Panc1 (cell line): ENCODE measurements at regions not wholly inside any gene's neighbourhood (a gene's known extent, or its start where the extent isn't known, plus 50 kb on each side); places are given as distances from the start of the nearest gene placed in this dataset.

Experiments
- ATAC-seq: fragments of 200-7000 bp; cut with Tn5 transposase; 2 replicates; pipeline ENCODE4 v1.9.1; 2020; ENCODE audit warnings: mild to moderate bottlenecking, moderate library complexity
- BruUV-seq: library from RNA; stranded (reverse); fragments of 400-500 nt; replicated peaks from 2 replicates; lab custom pipeline; 2021; lab: Mats Ljungman, UMichigan
- CTCF ChIA-PET: fragments of 300-600 bp; sonication (Branson Sonifier 250); formaldehyde crosslinking; loops from one replicate; lab custom pipeline; 2022; ENCODE audit warnings: antibody characterized with exemption; lab: Charles Lee
- POLR2A ChIA-PET: fragments of 300-600 bp; sonication (Branson Sonifier 250); formaldehyde crosslinking; loops from one replicate; lab custom pipeline; 2022; ENCODE audit warnings: antibody characterized with exemption; lab: Charles Lee
- DNase-seq: peaks from one replicate; pipeline ENCODE4 v3.0.0-alpha.2; 2010; ENCODE audit warnings: low read depth, low spot score
- H3K27ac ChIP-seq: 2 replicates; pipeline ENCODE4 v1.5.1; 2011; ENCODE audit warnings: mild to moderate bottlenecking, low read length, inconsistent platforms
- H3K27me3 ChIP-seq: fragments of 200-500 bp; sonication (Bioruptor generic); 2 replicates; pipeline ENCODE4 v1.6.0; 2014; ENCODE audit warnings: low read length, inconsistent platforms; ENCODE audit not compliant: control insufficient read depth, insufficient read depth
- H3K36me3 ChIP-seq: fragments of 200-500 bp; sonication (Bioruptor generic); 2 replicates; pipeline ENCODE4 v1.5.1; 2014; ENCODE audit warnings: inconsistent platforms, mild to moderate bottlenecking, low read length, moderate library complexity; ENCODE audit not compliant: control insufficient read depth, insufficient read depth
- H3K4me1 ChIP-seq: 2 replicates; pipeline ENCODE4 v1.5.1; 2011; ENCODE audit warnings: inconsistent platforms, mild to moderate bottlenecking, low read length, moderate library complexity; ENCODE audit not compliant: control insufficient read depth, insufficient read depth
- H3K4me3 ChIP-seq, 2 experiments: 2 replicates each; pipeline ENCODE4 v1.5.1; 2011 to 2012; ENCODE audit warnings: low read depth in 2 of 2, low read length in 2 of 2, mild to moderate bottlenecking in 2 of 2, inconsistent platforms in 1 of 2, moderate library complexity in 1 of 2
- H3K9me3 ChIP-seq: fragments of 200-500 bp; sonication (Bioruptor generic); 2 replicates; pipeline ENCODE4 v1.5.1; 2014; ENCODE audit warnings: low read depth, mild to moderate bottlenecking, inconsistent platforms, low read length, moderate library complexity; ENCODE audit not compliant: control insufficient read depth, insufficient read depth
- CTCF ChIP-seq: fragments of 450-650 bp; IDR thresholded peaks from 2 replicates; pipeline ENCODE4 v1.5.1; 2017; ENCODE audit warnings: mild to moderate bottlenecking
- POLR2AphosphoS5 ChIP-seq: IDR thresholded peaks from 2 replicates; pipeline ENCODE4 v1.6.1; 2012; ENCODE audit warnings: mild to moderate bottlenecking, low read depth, low read length, moderate library complexity
- REST ChIP-seq, 2 experiments: IDR thresholded peaks; 2 replicates each; pipeline ENCODE4 v1.6.1; 2011 to 2012; ENCODE audit warnings: low read depth in 2 of 2, control low read depth in 1 of 2, low read length in 1 of 2, mild to moderate bottlenecking in 1 of 2, moderate library complexity in 1 of 2; ENCODE audit not compliant: insufficient read depth in 1 of 2
- SIN3A ChIP-seq: IDR thresholded peaks from 2 replicates; pipeline ENCODE4 v1.6.1; 2012; ENCODE audit warnings: low read depth, mild to moderate bottlenecking, low read length, moderate library complexity, borderline replicate concordance; ENCODE audit not compliant: insufficient read depth
- TCF7L2 ChIP-seq: IDR thresholded peaks from 2 replicates; pipeline ENCODE4 v1.6.1; 2011; ENCODE audit warnings: mild to moderate bottlenecking, low read depth, low read length, inconsistent platforms
- in situ Hi-C: cut with HindIII; loops from 2 replicates; pipeline ENCODE4 v1.10.0; 2016; ENCODE audit warnings: low sequenced_read_pairs, low pct_unique_long_range_greater_than_20kb
- intact Hi-C: fragments of 100-400 bp; cut with micrococcal nuclease; formaldehyde crosslinking; loops from one replicate; pipeline ENCODE4 v1.10.0; 2022; ENCODE audit not compliant: unreplicated experiment

- Histone ChIP-seq H3K27me3 (no peaks in the 10 kb centered on the region), H3K4me1 (no peaks in the 10 kb centered on the region), H3K27ac (no peak overlapping the region), H3K36me3 (no peaks in the 10 kb centered on the region), H3K4me3 (no peak overlapping the region), H3K9me3 (no peaks in the 10 kb centered on the region)
- intact Hi-C loops (no loop called here), in situ Hi-C loops (no loop called here)
- ATAC-seq (no peak), DNase-seq (no peak)
- CTCF ChIA-PET = no interaction called here
- no TSS peak for BruUV-seq
- POLR2A ChIA-PET = no interaction called here
- no peak for TF ChIP-seq POLR2AphosphoS5
- TF ChIP-seq CTCF = no peak
- TF ChIP-seq REST (IDR thresholded peaks at IDR 0.05; ENCODE audit: insufficient read depth in 1 of 2, low read depth in 2 of 2, low read length in 1 of 2) = no peak
- no peak for TF ChIP-seq TCF7L2
- no peak for TF ChIP-seq SIN3A
Observed at GRCh38 chr4:43547561-43547960, 655.0 kb downstream of the GRXCR1 start.

- Histone ChIP-seq H3K27me3 (no peaks in the 10 kb centered on the region), H3K9me3 (no peaks in the 10 kb centered on the region), H3K36me3 (no peaks in the 10 kb centered on the region), H3K4me1 (no peaks in the 10 kb centered on the region), H3K4me3 (no peak overlapping the region), H3K27ac (no peak overlapping the region)
- TF ChIP-seq TCF7L2 = no peak
- TF ChIP-seq REST (IDR thresholded peaks at IDR 0.05; ENCODE audit: insufficient read depth in 1 of 2, low read depth in 2 of 2, low read length in 1 of 2) = no peak
- no peak for TF ChIP-seq SIN3A
- TF ChIP-seq CTCF = no peak
- TF ChIP-seq POLR2AphosphoS5 = no peak
- intact Hi-C loops = no loop called here
- ATAC-seq (no peak), DNase-seq (no peak)
- CTCF ChIA-PET = no interaction called here
- POLR2A ChIA-PET = no interaction called here
- in situ Hi-C loops = no loop called here
- no TSS peak for BruUV-seq
Observed at GRCh38 chr4:43550981-43551627, 658.6 kb downstream of the GRXCR1 start.
